ENCODE measurements at regions not wholly inside any gene's neighbourhood (a gene's known extent, or its start where the extent isn't known, plus 50 kb on each side); places are given as distances from the start of the nearest gene placed in this dataset.

DNA sequence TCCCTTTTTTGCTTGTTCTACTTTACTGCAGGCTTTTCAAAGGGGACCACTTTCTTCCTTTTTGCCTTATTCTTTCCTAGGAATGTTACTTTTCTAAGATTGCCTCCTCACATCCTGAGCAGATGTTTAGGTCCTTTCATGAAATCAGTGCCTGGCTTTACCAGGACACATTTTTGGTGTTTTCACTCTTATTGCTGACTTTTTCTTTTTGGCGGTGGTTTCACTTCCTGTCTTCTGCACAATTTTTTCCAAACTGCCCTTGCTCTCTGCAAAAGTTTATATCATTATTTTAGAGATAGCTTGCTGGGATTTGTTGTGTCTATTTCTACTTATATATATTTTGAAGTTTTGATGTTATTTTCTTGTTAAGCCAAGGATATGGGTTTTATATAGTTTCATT is 332.2 kb upstream of the MTPN start:
- ChIA-PET POLR2A (ENCODE audit: unreplicated experiment) (no interaction called here), CTCF (no interaction called here)
- intact Hi-C loops (cut with micrococcal nuclease; ENCODE audit: unreplicated experiment) = no loop called here
- Histone ChIP-seq H3K9me2 (ENCODE audit: insufficient read depth) (no peaks in the 10 kb centered on the region), H3K36me3 (ENCODE audit: low read depth) (no peaks in the 10 kb centered on the region), H3K27me3 (ENCODE audit: insufficient read depth, low read depth) (no peaks in the 10 kb centered on the region; the same call in 1 of the 2 replicates), H3F3A (ENCODE audit: insufficient read depth, low read depth) (no peaks in the 10 kb centered on the region), H2AFZ (no peak overlapping the region), H3K27ac (no peak overlapping the region), H3K79me2 (ENCODE audit: low read depth) (no peaks in the 10 kb centered on the region), H3K9me3 (ENCODE audit: insufficient read depth, low read depth) (0 out of 2 replicates have a peak, but pooled peaks cover 5% of the 10 kb centered on the region), H3K4me2 (no peak overlapping the region), H4K20me1 (ENCODE audit: insufficient read depth) (no peaks in the 10 kb centered on the region), H3K4me3 (no peak overlapping the region), H3K4me1 (replicated peaks; ENCODE audit: insufficient read depth) (no peaks in the 10 kb centered on the region)
- DNase-seq = no peak
- no TSS peak for BruUV-seq (replicated peaks)
- TF ChIP-seq, protein P1, sequence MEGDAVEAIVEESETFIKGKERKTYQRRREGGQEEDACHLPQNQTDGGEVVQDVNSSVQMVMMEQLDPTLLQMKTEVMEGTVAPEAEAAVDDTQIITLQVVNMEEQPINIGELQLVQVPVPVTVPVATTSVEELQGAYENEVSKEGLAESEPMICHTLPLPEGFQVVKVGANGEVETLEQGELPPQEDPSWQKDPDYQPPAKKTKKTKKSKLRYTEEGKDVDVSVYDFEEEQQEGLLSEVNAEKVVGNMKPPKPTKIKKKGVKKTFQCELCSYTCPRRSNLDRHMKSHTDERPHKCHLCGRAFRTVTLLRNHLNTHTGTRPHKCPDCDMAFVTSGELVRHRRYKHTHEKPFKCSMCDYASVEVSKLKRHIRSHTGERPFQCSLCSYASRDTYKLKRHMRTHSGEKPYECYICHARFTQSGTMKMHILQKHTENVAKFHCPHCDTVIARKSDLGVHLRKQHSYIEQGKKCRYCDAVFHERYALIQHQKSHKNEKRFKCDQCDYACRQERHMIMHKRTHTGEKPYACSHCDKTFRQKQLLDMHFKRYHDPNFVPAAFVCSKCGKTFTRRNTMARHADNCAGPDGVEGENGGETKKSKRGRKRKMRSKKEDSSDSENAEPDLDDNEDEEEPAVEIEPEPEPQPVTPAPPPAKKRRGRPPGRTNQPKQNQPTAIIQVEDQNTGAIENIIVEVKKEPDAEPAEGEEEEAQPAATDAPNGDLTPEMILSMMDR (conservative IDR thresholded peaks at IDR 0.05) = no peak
- no peak for TF ChIP-seq EZH2 (IDR thresholded peaks at IDR 0.05; ENCODE audit: low read depth)

DNA sequence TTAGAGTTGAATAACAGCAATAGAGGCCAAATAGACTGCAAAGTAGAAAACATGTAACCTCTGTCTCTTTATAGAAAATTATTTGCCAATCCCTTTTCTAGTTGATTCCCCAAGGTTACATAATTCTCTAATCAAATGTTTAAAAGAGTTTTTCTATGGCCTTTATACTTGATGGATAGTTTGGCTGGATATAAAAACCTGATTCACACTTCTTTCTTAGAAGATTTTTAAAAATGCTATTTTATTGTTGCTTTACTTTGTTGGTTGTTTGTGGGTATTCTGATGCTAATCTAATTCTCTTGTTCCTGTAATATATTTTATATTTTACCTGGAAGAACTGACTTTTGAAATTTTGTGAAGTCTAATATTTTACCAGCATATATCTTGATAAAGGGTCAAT is 331.1 kb upstream of the MTPN start:
- H3K27ac ChIP-seq = no peak overlapping the region
- no peak overlapping the region for H2AFZ ChIP-seq
- DNase-seq = no peak
- TF ChIP-seq, protein P1 (conservative IDR thresholded peaks at IDR 0.05) = no peak
- H3K9me2 ChIP-seq (ENCODE audit: insufficient read depth) = no peaks in the 10 kb centered on the region
- H3K27me3 ChIP-seq (ENCODE audit: insufficient read depth, low read depth) = no peaks in the 10 kb centered on the region; the same call in 1 of the 2 replicates
- no TSS peak for BruUV-seq (replicated peaks)
- CTCF ChIA-PET = no interaction called here
- no peaks in the 10 kb centered on the region for H3F3A ChIP-seq (ENCODE audit: insufficient read depth, low read depth)
- POLR2A ChIA-PET (ENCODE audit: unreplicated experiment) = no interaction called here
- no peaks in the 10 kb centered on the region for H4K20me1 ChIP-seq (ENCODE audit: insufficient read depth)
- H3K4me2 ChIP-seq = no peak overlapping the region
- H3K9me3 ChIP-seq (ENCODE audit: insufficient read depth, low read depth) = 0 out of 2 replicates have a peak, but pooled peaks cover 5% of the 10 kb centered on the region
- no peaks in the 10 kb centered on the region for H3K4me1 ChIP-seq (replicated peaks; ENCODE audit: insufficient read depth)
- H3K79me2 ChIP-seq (ENCODE audit: low read depth) = no peaks in the 10 kb centered on the region
- intact Hi-C loops (cut with micrococcal nuclease; ENCODE audit: unreplicated experiment) = no loop called here
- H3K4me3 ChIP-seq = no peak overlapping the region
- no peaks in the 10 kb centered on the region for H3K36me3 ChIP-seq (ENCODE audit: low read depth)

DNA sequence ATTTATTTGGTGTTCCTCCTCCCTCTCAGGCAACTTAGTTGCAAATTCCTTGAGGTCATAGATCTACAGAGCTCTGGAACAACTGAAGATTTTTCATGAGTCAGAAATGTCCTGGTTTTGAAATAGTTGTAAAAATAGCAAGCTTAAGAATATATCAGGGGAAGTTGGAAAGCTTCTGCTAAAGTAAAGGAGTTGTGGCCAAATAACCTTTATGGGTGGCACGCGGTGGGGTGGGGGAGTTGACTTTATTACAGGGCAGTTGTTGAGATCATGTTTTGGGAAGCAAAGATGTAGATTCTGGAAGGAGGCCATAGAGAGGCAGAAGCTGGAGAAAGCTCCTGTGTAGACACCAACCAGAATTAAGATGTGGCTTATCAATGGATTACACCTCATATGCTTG is 326.0 kb upstream of the MTPN start:
- Histone ChIP-seq H3K9me2 (ENCODE audit: insufficient read depth) (no peaks in the 10 kb centered on the region), H3K4me1 (replicated peaks; ENCODE audit: insufficient read depth) (no peaks in the 10 kb centered on the region), H3K27me3 (ENCODE audit: insufficient read depth, low read depth) (no peaks in the 10 kb centered on the region), H3F3A (ENCODE audit: insufficient read depth, low read depth) (no peaks in the 10 kb centered on the region), H3K36me3 (ENCODE audit: low read depth) (no peaks in the 10 kb centered on the region), H4K20me1 (ENCODE audit: insufficient read depth) (no peaks in the 10 kb centered on the region), H3K79me2 (ENCODE audit: low read depth) (no peaks in the 10 kb centered on the region), H3K9me3 (ENCODE audit: insufficient read depth, low read depth) (0 out of 2 replicates have a peak, but pooled peaks cover 2% of the 10 kb centered on the region), H3K27ac (no peak overlapping the region), H3K4me2 (no peak overlapping the region), H3K4me3 (no peak overlapping the region), H2AFZ (no peak overlapping the region)
- no peak for DNase-seq
- intact Hi-C loops (cut with micrococcal nuclease; ENCODE audit: unreplicated experiment) = no loop called here
- TF ChIP-seq, protein P1 (conservative IDR thresholded peaks at IDR 0.05) = no peak
- no peak for TF ChIP-seq EZH2 (IDR thresholded peaks at IDR 0.05; ENCODE audit: low read depth)
- POLR2A ChIA-PET (ENCODE audit: unreplicated experiment) = no interaction called here
- BruUV-seq (replicated peaks) = no TSS peak
- CTCF ChIA-PET = no interaction called here

Measured in PC-9 (cell line).